Upper lobe of left lung (tissue), 6 donors: ENCODE measurements at regions not wholly inside any gene's neighbourhood (a gene's known extent, or its start where the extent isn't known, plus 50 kb on each side); places are given as distances from the start of the nearest gene placed in this dataset.

Experiments used
- ATAC-seq, 2 donors: fragments of 200-7000 bp; cut with Tn5 transposase; one replicate each; pipeline ENCODE4 v1.9.1; 2022; ENCODE audit warnings: mild to moderate bottlenecking in 2 of 2, moderate library complexity in 2 of 2; ENCODE audit not compliant: low FRiP score in 2 of 2
- DNase-seq, 2 donors: peaks; one replicate each; pipeline ENCODE4 v3.0.0-alpha.2; 2019 to 2020
- H3K27ac ChIP-seq, 4 donors: fragments of 200-600 bp; sonication (generic); one replicate each; pipeline ENCODE4 v1.5.1; 2016 to 2019
- H3K27me3 ChIP-seq, 4 donors: fragments of 200-600 bp; sonication (generic); one replicate each; pipeline ENCODE4 v1.5.1; 2017 to 2019
- H3K36me3 ChIP-seq, 4 donors: fragments of 200-600 bp; sonication (generic); one replicate each; pipeline ENCODE4 v1.5.1; 2016 to 2019
- H3K4me1 ChIP-seq, 4 donors: fragments of 200-600 bp; sonication (generic); one replicate each; pipeline ENCODE4 v1.5.1; 2018 to 2019
- H3K4me3 ChIP-seq, 4 donors: fragments of 200-600 bp; sonication (generic); one replicate each; pipeline ENCODE4 v1.5.1; 2017 to 2019; ENCODE audit warnings: mild to moderate bottlenecking in 2 of 4, moderate library complexity in 1 of 4
- H3K9me3 ChIP-seq, 4 donors: fragments of 200-600 bp; sonication (generic); one replicate each; pipeline ENCODE4 v1.5.1; 2018 to 2019
- CTCF ChIP-seq, 6 experiments: fragments of 450-650 bp in 4 of 6; fragments of 200-600 bp in 2 of 6; sonication (generic) in 2 of 6; IDR thresholded peaks; one replicate each; pipeline ENCODE4 v1.5.1; 2016 to 2019; ENCODE audit warnings: antibody characterized with exemption in 6 of 6
- EP300 ChIP-seq, 4 donors: sonication (generic); formaldehyde crosslinking; IDR thresholded peaks; one replicate each; pipeline ENCODE4 v1.5.1; 2017; ENCODE audit warnings: antibody characterized with exemption in 4 of 4, control low read depth in 2 of 4
- POLR2A ChIP-seq, 4 donors: fragments of 450-650 bp; IDR thresholded peaks; one replicate each; pipeline ENCODE4 v1.5.1; 2016 to 2017; ENCODE audit warnings: antibody characterized with exemption in 4 of 4, mild to moderate bottlenecking in 2 of 4
- POLR2AphosphoS5 ChIP-seq, 2 donors: sonication (generic); formaldehyde crosslinking; IDR thresholded peaks; one replicate each; pipeline ENCODE4 v1.5.1; 2017; ENCODE audit warnings: antibody characterized with exemption in 2 of 2
- WGBS, 2 donors: methylation state at CpG; one replicate each; pipeline ENCODE4 v1.1.5; 2017 to 2018; 5-methylcytosine and 5-hydroxymethylcytosine counted together
- donor health status: DM: no; HTN: no; CAD: no; lungs with moderate emphysema.
- donor health status: DM: no; HTN: yes; CAD: no; lungs with severe emphysema.

- 96 to 98% methylated on average over 5 of the region's 5 CpGs for WGBS, 2 donors
- DNase-seq (no peak), ATAC-seq (no peak)
- Histone ChIP-seq H3K36me3 (no peaks in the 10 kb centered on the region), H3K4me3 (no peak overlapping the region), H3K9me3 (no peaks in the 10 kb centered on the region), H3K27me3 (no peaks in the 10 kb centered on the region), H3K4me1 (no peaks in the 10 kb centered on the region), H3K27ac (no peak overlapping the region)
- no peak for TF ChIP-seq POLR2A (IDR thresholded peaks at IDR 0.05)
- no peak for TF ChIP-seq EP300 (IDR thresholded peaks at IDR 0.05)
- no peak for TF ChIP-seq CTCF (IDR thresholded peaks at IDR 0.05)
- no peak for TF ChIP-seq POLR2AphosphoS5 (IDR thresholded peaks at IDR 0.05)
Measured at GRCh38 chr10:42422911-42423310, 215.5 kb downstream of the ZNF33B start.

- Histone ChIP-seq H3K9me3 (no peaks in the 10 kb centered on the region), H3K4me1 (no peaks in the 10 kb centered on the region), H3K27ac (no peak overlapping the region), H3K27me3 (no peaks in the 10 kb centered on the region), H3K36me3 (no peaks in the 10 kb centered on the region), H3K4me3 (no peak overlapping the region)
- no peak for DNase-seq
- WGBS, 2 donors = 38 to 39% methylated on average over 3 of the region's 3 CpGs
- no peak for ATAC-seq
- TF ChIP-seq POLR2A (IDR thresholded peaks at IDR 0.05) (no peak), POLR2AphosphoS5 (IDR thresholded peaks at IDR 0.05) (no peak), EP300 (IDR thresholded peaks at IDR 0.05) (no peak), CTCF (IDR thresholded peaks at IDR 0.05) (no peak)
Measured at GRCh38 chr10:42421812-42422211, 216.6 kb downstream of the ZNF33B start.

- no peak overlapping the region for H3K27ac ChIP-seq
- no peak for TF ChIP-seq POLR2A (IDR thresholded peaks at IDR 0.05)
- no peak for TF ChIP-seq CTCF (IDR thresholded peaks at IDR 0.05)
- TF ChIP-seq EP300 (IDR thresholded peaks at IDR 0.05) = no peak
- TF ChIP-seq POLR2AphosphoS5 (IDR thresholded peaks at IDR 0.05) = no peak
- no peaks in the 10 kb centered on the region for H3K36me3 ChIP-seq
- H3K4me3 ChIP-seq = no peak overlapping the region
- no peaks in the 10 kb centered on the region for H3K27me3 ChIP-seq
- ATAC-seq (no peak), DNase-seq (no peak)
- no peaks in the 10 kb centered on the region for H3K9me3 ChIP-seq
- H3K4me1 ChIP-seq = no peaks in the 10 kb centered on the region
- 64 to 67% methylated on average over 1 to 2 of the region's 2 CpGs for WGBS, 2 donors
Measured at GRCh38 chr10:42419789-42420188, 218.6 kb downstream of the ZNF33B start.

GRCh38 chr10:42380926-42381547 lies 257.3 kb downstream of the ZNF33B start:
- Histone ChIP-seq H3K9me3 (no peaks in the 10 kb centered on the region), H3K4me3 (no peak overlapping the region), H3K27ac (no peak overlapping the region), H3K4me1 (no peaks in the 10 kb centered on the region), H3K36me3 (no peaks in the 10 kb centered on the region), H3K27me3 (no peaks in the 10 kb centered on the region)
- TF ChIP-seq POLR2AphosphoS5 (IDR thresholded peaks at IDR 0.05) = no peak
- no peak for TF ChIP-seq POLR2A (IDR thresholded peaks at IDR 0.05)
- TF ChIP-seq CTCF (IDR thresholded peaks at IDR 0.05) = no peak
- TF ChIP-seq EP300 (IDR thresholded peaks at IDR 0.05) = no peak
- no peak for DNase-seq
- ATAC-seq = no peak
- 81 to 84% methylated on average over 7 of the region's 7 CpGs for WGBS, 2 donors
